Testis (tissue), 2 donors: ENCODE measurements at regions not wholly inside any gene's neighbourhood (a gene's known extent, or its start where the extent isn't known, plus 50 kb on each side); places are given as distances from the start of the nearest gene placed in this dataset.

Experiments
- CTCF ChIP-seq, 3 experiments: fragments of 450-650 bp in 2 of 3; fragments of 200-600 bp in 1 of 3; sonication (generic) in 1 of 3; IDR thresholded peaks; one replicate each; pipeline ENCODE4 v1.5.1; 2016 to 2019; ENCODE audit warnings: antibody characterized with exemption in 3 of 3, mild to moderate bottlenecking in 2 of 3, moderate library complexity in 1 of 3
- POLR2A ChIP-seq: fragments of 450-650 bp; IDR thresholded peaks from one replicate; pipeline ENCODE4 v1.6.1; 2017; ENCODE audit warnings: antibody characterized with exemption, mild to moderate bottlenecking, moderate library complexity

DNA sequence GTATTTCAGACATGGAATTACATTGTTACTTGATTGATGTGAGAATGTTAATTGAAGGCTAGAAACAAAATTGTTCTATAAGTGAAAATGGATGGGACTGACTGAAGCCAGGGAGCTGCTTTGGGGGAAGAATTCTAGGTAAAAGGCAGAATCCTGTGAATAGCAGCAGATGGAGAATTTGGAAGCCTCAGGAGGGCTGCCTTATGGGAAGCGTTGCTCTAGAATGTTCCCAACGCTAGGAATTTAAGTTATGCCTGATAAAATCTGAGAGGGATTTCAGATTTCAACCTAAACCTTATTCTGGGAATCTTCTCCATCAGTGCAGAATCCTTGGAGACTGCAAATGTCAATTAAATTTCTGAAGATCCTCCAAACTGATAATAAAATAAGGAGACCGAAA, 858.2 kb upstream of the FLRT2 start:
- TF ChIP-seq POLR2A (no peak), CTCF (IDR thresholded peaks at IDR 0.05) (no peak)
